GM18511 (cell line): ENCODE measurements at regions not wholly inside any gene's neighbourhood (a gene's known extent, or its start where the extent isn't known, plus 50 kb on each side); places are given as distances from the start of the nearest gene placed in this dataset.
"Not testable (repeated sequence)": the region's sequence is repeated elsewhere in the genome, so short reads cannot be mapped to it uniquely, and the experiment has no call there.

Experiments used
- ATAC-seq: cut with Tn5 transposase; IDR thresholded peaks from one replicate; pipeline ENCODE4 v1.9.1; 2021; ENCODE audit warnings: mild to moderate bottlenecking, moderate library complexity; ENCODE audit not compliant: unreplicated experiment

GRCh38 chr17:53635444-53635843 is 187.3 kb upstream of the KIF2B start:
- no peak for ATAC-seq

DNA sequence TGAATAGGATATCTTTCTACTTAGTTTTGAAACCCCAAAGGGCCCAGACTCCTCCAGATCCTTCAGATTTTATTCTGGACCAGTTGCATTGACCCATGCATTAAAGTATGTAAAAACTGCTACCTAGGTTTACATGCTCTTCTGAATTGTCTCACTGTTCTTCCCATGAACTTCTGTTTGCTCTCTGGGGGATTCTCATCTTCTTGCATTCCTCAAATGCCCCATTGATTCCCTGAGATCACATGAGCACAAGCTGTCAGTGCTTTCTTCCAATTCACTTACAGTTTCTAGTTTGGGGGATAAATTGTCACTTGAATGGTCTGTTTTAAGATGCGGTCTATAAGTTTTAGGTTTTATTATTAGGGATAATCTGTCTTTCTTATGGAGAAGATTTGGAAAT is 188.9 kb upstream of the KIF2B start:
- no peak for ATAC-seq

- ATAC-seq, result no peak
Observed at GRCh38 chr17:53631486-53631885, 191.2 kb upstream of the KIF2B start.

GRCh38 chr17:53630638-53631037 is 192.1 kb upstream of the KIF2B start:
- no peak for ATAC-seq

GRCh38 chr17:53630115-53630514 is 192.6 kb upstream of the KIF2B start:
- no peak for ATAC-seq

DNA sequence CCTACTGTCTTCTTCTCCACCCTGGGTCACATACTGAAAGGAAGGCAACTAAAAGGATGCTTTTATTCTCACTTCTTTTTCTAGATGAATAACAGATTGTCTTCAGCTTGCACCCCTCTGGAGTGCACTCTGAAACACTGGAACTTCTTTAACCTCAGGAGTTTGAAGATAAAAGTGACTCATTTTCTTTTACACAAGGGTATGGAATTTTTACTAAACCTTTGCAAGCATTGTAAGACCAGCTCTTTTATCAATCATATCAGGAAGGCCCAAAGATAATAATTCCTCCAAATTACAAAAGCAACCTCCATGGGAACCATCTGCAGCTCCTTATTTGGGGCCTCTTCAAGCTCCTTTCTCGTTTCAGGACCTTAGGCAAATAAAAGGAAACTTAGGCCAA is 193.5 kb upstream of the KIF2B start:
- no peak for ATAC-seq

DNA sequence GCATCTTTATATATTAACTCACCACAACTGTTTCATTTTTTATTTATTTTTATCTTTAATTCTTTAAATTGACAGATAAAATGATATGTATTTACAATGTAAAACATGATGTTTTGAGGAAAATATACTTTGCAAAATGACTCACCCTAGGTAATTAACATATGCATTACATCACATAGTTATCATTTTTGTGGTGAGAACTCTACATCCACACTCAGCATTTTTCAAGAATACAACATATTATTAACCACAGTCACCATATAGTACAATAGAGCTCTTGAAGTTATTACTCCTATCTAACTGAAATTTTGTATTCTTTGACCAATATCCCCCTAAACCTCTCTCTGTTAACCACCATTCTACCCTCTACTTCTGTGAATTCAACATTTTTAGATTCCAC is 194.7 kb upstream of the KIF2B start:
- no peak for ATAC-seq

- ATAC-seq, result no peak
Observed at GRCh38 chr17:53627511-53627910, 195.2 kb upstream of the KIF2B start.

DNA sequence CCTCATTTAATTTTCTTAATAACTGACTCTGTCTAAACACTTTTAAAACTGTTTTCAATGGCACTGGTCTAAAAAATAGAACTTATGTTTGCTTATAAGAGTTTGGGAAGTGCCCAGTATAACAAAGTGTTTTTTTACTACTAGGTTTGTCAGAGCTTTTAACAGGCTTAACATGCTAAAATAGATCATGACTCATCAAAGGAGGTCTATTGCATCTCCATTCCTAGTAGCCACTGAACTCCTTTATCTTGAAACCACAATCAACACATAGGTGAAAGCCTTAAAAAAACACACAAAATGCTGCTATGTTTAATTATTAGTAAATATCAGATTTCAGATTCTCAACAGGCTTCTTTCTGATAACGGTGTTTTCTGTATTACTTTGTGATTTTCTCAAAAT is 196.4 kb upstream of the KIF2B start:
- ATAC-seq, result no peak

DNA sequence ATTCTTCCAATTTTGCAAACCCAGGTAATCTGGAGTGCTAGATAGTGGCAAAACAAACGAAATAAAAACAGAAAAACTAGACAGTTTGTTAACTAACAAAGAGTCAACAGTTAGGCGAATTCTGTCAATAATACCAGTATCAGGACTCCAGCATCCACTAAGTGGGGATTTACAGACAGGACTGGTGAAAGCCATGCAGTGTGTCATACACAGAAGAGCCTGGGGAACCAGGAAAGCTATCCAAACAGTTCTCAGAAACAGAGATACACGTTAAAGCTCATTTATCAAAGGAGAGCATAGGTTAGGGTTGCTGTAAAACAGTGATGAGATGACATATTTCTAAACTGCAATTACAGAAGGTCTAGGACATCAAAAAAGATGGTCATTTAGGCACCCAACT is 203.7 kb upstream of the KIF2B start:
- ATAC-seq, result no peak

GRCh38 chr17:53608208-53608607 is 214.5 kb upstream of the KIF2B start:
- not testable (repeated sequence) for ATAC-seq

DNA sequence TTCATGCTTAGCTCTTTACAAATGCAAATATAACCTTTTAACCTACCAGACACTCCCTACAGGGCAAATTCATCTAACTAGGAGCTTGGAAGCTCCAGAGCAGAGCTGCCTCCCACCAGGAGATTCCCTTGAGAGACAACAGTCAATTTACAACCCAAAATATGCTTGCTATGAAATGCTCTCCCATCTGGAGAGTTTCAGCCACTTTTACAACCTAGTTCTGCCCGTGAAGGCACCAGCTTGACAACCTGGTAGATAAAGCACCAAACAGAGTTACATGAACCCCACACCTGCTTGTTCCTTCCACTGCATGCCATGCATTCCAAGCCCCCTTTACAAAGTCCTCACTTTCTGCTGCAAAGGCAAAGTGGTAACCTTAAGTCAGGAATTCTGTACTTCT is 215.3 kb upstream of the KIF2B start:
- no peak for ATAC-seq

GRCh38 chr17:53588317-53588716 is 234.4 kb upstream of the KIF2B start:
- ATAC-seq, result no peak

DNA sequence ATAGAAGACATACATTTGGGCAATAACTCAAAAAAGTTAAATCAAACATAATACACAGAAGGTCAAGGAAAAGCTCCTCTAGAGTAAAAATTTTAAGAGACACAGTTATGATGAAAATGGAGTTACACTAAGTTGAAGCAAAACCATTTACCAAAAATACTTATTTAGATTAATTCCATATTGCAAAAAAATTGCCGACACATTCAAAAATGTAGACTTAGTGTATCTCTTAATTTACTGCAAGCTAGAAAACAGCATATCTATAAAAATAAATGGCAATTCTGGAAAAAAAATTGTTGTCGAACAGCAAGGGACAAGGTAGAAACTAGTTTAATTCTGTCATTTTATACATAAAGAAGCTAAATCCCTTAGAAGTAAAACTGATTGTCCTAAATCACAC is 248.7 kb upstream of the KIF2B start:
- ATAC-seq, result no peak

GRCh38 chr17:53571342-53571741 is 251.4 kb upstream of the KIF2B start:
- no peak for ATAC-seq

- ATAC-seq, result no peak
Observed at GRCh38 chr17:53570731-53571130, 252.0 kb upstream of the KIF2B start.

DNA sequence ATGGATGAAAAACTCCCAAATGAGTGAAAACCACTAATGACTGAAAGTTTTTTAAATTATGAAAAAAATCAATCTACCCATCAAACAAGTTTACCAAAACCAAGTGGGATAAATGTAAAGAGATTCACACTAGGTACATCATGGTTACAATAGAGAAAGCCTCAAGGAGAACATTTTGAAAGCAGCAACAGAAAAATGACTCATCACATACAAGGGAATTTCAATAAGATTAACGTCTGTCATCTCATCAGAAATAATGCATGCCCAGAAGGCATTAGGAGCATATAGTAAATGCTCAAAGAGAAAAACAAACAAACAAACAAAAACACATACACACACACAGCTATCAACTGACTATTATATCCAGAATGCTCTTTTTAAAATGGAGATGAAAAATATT is 261.8 kb upstream of the KIF2B start:
- no peak for ATAC-seq

DNA sequence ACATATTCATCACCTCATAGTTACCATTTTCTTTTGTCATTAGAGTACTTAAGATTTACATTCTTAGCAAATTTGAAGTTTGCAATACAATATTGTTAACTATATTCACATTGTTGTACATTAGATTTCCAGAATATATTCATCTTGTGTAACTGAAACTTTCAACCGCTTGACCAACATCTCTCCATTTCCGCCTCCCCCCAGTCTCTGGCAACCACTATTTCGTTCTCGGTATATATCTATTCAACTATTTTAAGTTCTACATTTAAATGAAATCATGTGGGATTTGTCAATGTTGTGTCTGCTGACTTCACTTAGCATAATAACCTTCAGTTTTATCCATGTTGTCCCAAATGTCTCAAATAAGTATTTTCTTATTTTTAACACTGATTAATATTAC is 274.5 kb upstream of the KIF2B start:
- no peak for ATAC-seq

DNA sequence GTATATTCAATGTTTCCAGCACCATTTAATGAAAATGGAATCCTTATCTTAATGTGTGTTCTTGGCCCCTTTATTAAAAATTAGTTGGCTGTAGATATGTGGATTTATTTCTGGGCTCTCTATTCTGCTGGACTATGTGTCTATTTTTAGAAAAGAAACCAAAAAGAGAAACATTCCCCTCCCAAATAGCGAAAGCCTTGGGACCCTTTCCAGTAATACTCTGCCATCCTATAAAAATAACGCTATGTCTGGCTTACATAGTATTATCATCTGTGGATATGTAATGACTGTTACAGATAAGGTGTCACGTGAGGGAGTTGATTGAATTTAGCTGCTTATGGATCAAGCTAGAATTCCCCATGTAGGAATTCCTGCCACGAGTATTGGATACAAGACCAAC is 279.3 kb upstream of the KIF2B start:
- no peak for ATAC-seq

- no peak for ATAC-seq
Observed at GRCh38 chr17:53538129-53538617, 284.6 kb upstream of the KIF2B start.

- ATAC-seq, result no peak
Observed at GRCh38 chr17:53527473-53527872, 295.3 kb upstream of the KIF2B start.

DNA sequence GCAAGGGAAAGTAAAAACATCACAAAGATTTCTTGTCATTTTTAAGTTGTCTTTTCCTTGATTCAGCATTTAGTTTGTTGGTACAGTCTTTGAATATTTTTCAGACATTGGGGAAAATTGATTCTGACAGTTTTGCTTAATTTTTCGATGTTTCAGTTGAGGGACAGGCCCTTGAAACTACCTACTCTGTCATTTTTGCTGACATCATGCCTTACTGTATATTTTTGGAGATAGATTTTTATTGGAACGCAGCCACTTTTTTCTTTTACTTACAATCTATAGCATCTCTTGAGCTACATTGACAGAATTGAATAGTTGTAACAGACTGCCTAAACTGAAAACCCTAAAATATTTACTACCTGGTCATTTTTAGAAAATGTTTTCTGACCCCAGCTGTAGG is 297.1 kb upstream of the KIF2B start:
- ATAC-seq, result no peak

GRCh38 chr17:53516636-53517035 is 306.1 kb upstream of the KIF2B start:
- no peak for ATAC-seq

DNA sequence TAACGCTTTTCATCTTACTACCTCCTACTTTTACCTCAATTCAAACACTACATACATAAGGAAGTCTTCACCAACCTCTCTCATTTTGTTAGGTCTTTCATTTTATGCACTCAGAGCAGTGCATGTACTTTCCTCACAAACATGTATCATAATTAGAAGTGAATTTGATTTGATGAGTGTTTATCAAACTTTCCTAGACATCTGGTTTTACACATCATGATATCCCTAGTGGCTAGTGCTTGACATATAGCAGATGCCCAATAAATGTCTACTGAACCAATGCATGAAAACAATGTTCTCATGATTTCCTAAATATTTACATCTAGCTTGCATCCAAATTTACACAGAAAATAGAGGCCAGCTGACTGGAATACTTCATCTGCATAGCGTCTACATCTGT is 323.4 kb upstream of the KIF2B start:
- no peak for ATAC-seq
